HFF-Myc (cell line): ENCODE measurements at regions not wholly inside any gene's neighbourhood (a gene's known extent, or its start where the extent isn't known, plus 50 kb on each side); places are given as distances from the start of the nearest gene placed in this dataset.

ENCODE experiments used
- DNase-seq: peaks from one replicate; pipeline ENCODE4 v3.0.0-alpha.2; 2011; ENCODE audit warnings: low read depth; ENCODE audit errors: extremely low read depth
- H3K4me3 ChIP-seq: replicated peaks from 2 replicates; pipeline ENCODE4 v1.5.1; 2011; ENCODE audit warnings: low read depth, mild to moderate bottlenecking, control low read depth, low read length
- TF ChIP-seq, protein P1 (sequence below): IDR thresholded peaks from 2 replicates; pipeline ENCODE4 v1.5.1; 2012; ENCODE audit warnings: mild to moderate bottlenecking, low read depth, low read length, control low read depth; ENCODE audit errors: missing control alignments

DNA sequence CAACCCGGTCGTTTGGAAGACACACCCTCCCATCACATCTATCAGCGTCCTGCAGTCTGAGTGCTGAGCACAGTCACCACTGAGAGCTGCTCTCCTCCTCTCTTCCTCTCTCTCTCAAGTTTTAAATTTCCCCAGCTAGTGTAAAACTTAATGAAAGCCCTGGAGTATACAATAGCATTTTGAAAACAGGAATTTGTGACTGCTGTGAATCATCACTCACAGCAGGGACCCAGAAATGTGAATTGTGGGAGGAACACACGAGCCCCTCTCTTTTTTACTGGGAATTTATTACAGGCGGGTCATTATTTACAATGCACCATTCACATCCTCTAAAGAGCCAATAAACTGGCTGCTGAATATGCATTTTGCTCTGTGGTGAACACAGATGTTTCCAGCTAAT is 185.0 kb upstream of the SMIM21 start:
- no peak overlapping the region for H3K4me3 ChIP-seq
- no peak for DNase-seq
- TF ChIP-seq, protein P1, sequence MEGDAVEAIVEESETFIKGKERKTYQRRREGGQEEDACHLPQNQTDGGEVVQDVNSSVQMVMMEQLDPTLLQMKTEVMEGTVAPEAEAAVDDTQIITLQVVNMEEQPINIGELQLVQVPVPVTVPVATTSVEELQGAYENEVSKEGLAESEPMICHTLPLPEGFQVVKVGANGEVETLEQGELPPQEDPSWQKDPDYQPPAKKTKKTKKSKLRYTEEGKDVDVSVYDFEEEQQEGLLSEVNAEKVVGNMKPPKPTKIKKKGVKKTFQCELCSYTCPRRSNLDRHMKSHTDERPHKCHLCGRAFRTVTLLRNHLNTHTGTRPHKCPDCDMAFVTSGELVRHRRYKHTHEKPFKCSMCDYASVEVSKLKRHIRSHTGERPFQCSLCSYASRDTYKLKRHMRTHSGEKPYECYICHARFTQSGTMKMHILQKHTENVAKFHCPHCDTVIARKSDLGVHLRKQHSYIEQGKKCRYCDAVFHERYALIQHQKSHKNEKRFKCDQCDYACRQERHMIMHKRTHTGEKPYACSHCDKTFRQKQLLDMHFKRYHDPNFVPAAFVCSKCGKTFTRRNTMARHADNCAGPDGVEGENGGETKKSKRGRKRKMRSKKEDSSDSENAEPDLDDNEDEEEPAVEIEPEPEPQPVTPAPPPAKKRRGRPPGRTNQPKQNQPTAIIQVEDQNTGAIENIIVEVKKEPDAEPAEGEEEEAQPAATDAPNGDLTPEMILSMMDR = no peak

GRCh38 chr18:75607701-75608100 is 180.2 kb upstream of the SMIM21 start:
- TF ChIP-seq, protein P1 = no peak
- DNase-seq = no peak
- no peak overlapping the region for H3K4me3 ChIP-seq

- TF ChIP-seq, protein P1 = no peak
- no peak for DNase-seq
- no peak overlapping the region for H3K4me3 ChIP-seq
Measured at GRCh38 chr18:75592527-75592926, 165.0 kb upstream of the SMIM21 start.

DNA sequence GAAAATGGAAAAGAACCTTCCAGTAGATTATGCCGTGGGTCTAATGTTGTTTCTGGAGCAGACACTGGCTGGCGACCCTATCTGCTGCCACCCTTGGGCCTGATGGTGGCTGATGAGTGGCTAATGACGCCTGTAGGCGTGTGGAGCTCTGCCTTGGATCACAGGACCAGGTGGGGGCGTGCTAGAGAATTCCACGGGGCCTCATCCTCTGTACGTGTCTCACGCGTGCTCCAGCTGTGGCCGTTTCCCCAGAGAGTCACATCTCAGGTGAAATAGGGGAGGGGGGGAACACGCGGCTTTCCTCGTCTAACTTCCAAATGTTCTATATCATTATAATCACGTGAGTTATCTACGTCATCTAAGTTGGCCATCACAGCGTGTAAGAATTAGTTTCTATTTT is 160.9 kb upstream of the SMIM21 start:
- TF ChIP-seq, protein P1 = no peak
- no peak overlapping the region for H3K4me3 ChIP-seq
- DNase-seq = no peak

- no peak for DNase-seq
- TF ChIP-seq, protein P1 = no peak
- H3K4me3 ChIP-seq = no peak overlapping the region
Measured at GRCh38 chr18:75587131-75587530, 159.6 kb upstream of the SMIM21 start.

DNA sequence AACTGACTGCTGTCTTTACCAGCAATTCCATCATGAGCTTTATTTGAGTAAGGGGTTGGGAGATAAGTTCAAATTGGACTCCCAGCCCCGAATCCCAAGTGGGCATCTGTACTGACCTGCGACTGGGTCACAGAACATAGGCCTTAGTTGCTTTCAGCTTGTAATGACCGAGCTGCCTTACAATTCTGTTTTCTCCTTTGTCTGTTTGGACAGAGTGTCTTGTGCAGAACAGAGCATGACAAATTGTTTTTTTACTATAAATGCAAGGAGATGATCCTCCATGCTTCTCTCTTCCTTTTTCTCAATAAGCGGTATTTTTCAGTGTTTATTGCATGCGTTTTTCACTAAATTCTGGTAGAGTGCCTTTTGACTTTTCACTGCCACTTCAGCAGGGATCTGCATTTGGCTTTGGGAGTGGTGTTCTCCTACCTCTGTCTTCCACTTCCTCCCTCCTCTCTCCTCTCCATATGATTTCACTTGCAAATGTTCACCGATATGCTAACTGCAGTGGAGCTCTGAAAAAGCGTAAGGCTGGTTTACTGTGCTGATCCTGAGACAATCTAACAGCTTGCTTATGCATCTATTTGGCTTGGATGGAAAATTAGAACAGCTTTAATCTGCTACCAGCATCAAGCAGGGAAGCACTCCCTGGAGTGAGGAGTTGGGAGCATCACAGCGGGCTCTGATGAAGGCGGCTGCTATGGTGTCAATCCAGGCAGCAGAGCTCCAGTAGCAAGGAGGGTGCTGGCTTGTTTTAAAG is 158.8 kb upstream of the SMIM21 start:
- TF ChIP-seq, protein P1 = no peak
- DNase-seq = no peak
- H3K4me3 ChIP-seq = no peak overlapping the region

DNA sequence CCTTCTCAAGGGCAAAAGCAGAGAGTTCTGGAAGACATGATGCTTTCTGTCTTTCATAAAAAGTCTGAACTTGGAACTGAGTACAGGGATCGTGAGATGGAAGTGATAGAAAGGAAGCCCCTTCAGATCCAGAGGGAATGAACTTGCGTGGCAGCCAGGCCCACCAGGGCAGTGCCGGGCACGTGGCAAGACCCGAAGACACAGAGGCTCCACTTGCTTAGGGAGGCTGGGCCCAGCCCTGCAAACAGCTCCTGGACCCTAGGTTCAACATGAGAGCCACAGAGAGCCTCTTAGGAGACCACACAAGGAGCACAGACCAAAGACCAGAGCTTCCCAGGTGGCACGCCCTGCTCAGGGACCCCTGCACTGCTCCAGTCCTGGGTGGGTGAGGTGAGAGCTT is 155.4 kb upstream of the SMIM21 start:
- DNase-seq = no peak
- TF ChIP-seq, protein P1 = no peak
- no peak overlapping the region for H3K4me3 ChIP-seq
